SK-N-MC (cell line): ENCODE measurements at regions not wholly inside any gene's neighbourhood (a gene's known extent, or its start where the extent isn't known, plus 50 kb on each side); places are given as distances from the start of the nearest gene placed in this dataset.

Source experiments
- EZH2 ChIP-seq: fragments of 200-600 bp; sonication (generic); IDR thresholded peaks from one replicate; pipeline ENCODE4 v1.6.1; 2017; ENCODE audit warnings: antibody characterized with exemption
- FOXP2 ChIP-seq: optimal IDR thresholded peaks from 2 replicates; pipeline ENCODE3; 2011; ENCODE audit warnings: mild to moderate bottlenecking, moderate library complexity; ENCODE audit not compliant: insufficient read depth; ENCODE audit errors: extremely low read length, control extremely low read depth
- POLR2AphosphoS5 ChIP-seq: IDR thresholded peaks from 2 replicates; pipeline ENCODE4 v1.6.1; 2012; ENCODE audit warnings: mild to moderate bottlenecking, low read depth, low read length, borderline replicate concordance

DNA sequence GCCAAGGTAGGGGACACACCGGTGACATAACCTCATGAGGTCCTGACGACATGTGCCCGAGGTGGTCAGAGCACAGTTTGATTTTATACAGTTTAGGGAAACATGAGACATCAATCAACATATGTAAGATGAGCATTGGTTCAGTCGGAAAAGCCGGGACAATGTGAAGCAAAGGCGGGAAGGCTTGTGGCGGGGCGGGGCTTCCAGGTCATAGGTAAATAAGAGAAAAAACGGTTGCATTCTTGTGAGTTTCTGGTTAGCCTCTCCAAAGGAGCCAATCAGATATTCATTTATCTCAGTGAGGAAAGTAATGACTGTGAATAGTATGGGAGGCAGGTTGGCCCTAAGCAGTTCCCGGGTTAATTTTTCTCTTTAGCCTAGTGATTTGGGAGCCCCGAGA is 271.7 kb upstream of the ATP10A start:
- TF ChIP-seq POLR2AphosphoS5 (no peak), EZH2 (no peak), FOXP2 (no peak)
